Mesendoderm (in vitro differentiated cells): ENCODE measurements at regions not wholly inside any gene's neighbourhood (a gene's known extent, or its start where the extent isn't known, plus 50 kb on each side); places are given as distances from the start of the nearest gene placed in this dataset.
"Not testable (repeated sequence)": the region's sequence is repeated elsewhere in the genome, so short reads cannot be mapped to it uniquely, and the experiment has no call there.

ENCODE experiments used
- DNase-seq: peaks from one replicate; pipeline ENCODE4 v3.0.0; 2013
- H2AK5ac ChIP-seq: 2 replicates; pipeline ENCODE4 v1.6.1; 2013; ENCODE audit warnings: low read length, inconsistent platforms
- H2BK120ac ChIP-seq: 2 replicates; pipeline ENCODE4 v1.6.1; 2013; ENCODE audit warnings: low read depth, mild to moderate bottlenecking, low read length, moderate library complexity, mixed read lengths
- H2BK15ac ChIP-seq: replicated peaks from 2 replicates; pipeline ENCODE4 v1.6.1; 2013; ENCODE audit warnings: low read depth, mild to moderate bottlenecking, moderate library complexity
- H2BK5ac ChIP-seq: 2 replicates; pipeline ENCODE4 v1.6.1; 2013; ENCODE audit warnings: low read length, inconsistent platforms
- H3K18ac ChIP-seq: 2 replicates; pipeline ENCODE4 v1.6.1; 2013; ENCODE audit warnings: mild to moderate bottlenecking, low read length, mixed read lengths
- H3K23ac ChIP-seq: one replicate; pipeline ENCODE4 v1.6.1; 2013; ENCODE audit warnings: low read length
- H3K27ac ChIP-seq: 2 replicates; pipeline ENCODE4 v1.5.1; 2013; ENCODE audit warnings: low read depth, mild to moderate bottlenecking, inconsistent platforms, low read length, moderate library complexity
- H3K27me3 ChIP-seq: 2 replicates; pipeline ENCODE4 v1.6.1; 2013; ENCODE audit warnings: low read length, control low read depth, mild to moderate bottlenecking, inconsistent platforms; ENCODE audit not compliant: insufficient read depth, poor library complexity
- H3K36me3 ChIP-seq: 2 replicates; pipeline ENCODE4 v1.6.1; 2013; ENCODE audit warnings: low read length, inconsistent platforms; ENCODE audit not compliant: control insufficient read depth, insufficient read depth
- H3K4ac ChIP-seq: one replicate; pipeline ENCODE4 v1.6.1; 2013; ENCODE audit warnings: low read depth, mild to moderate bottlenecking, low read length, moderate library complexity
- H3K4me1 ChIP-seq: 2 replicates; pipeline ENCODE4 v1.6.1; 2013; ENCODE audit warnings: low read depth, low read length, inconsistent platforms; ENCODE audit not compliant: control insufficient read depth
- H3K4me2 ChIP-seq: 2 replicates; pipeline ENCODE4 v1.6.1; 2013; ENCODE audit warnings: low read length
- H3K4me3 ChIP-seq: 2 replicates; pipeline ENCODE4 v1.5.1; 2013; ENCODE audit warnings: mild to moderate bottlenecking, low read length
- H3K56ac ChIP-seq: one replicate; pipeline ENCODE4 v1.6.1; 2013; ENCODE audit warnings: low read length
- H3K79me1 ChIP-seq: 2 replicates; pipeline ENCODE4 v1.6.1; 2013; ENCODE audit warnings: low read length, inconsistent platforms
- H3K79me2 ChIP-seq: 2 replicates; pipeline ENCODE4 v1.6.1; 2013; ENCODE audit warnings: mild to moderate bottlenecking, low read length; ENCODE audit not compliant: control insufficient read depth, insufficient read depth
- H3K9ac ChIP-seq: 2 replicates; pipeline ENCODE4 v1.6.1; 2013; ENCODE audit warnings: low read length, inconsistent platforms
- H4K5ac ChIP-seq: one replicate; pipeline ENCODE4 v1.6.1; 2013; ENCODE audit warnings: low read length
- H4K8ac ChIP-seq: one replicate; pipeline ENCODE4 v1.6.1; 2013; ENCODE audit warnings: low read depth, mild to moderate bottlenecking, control low read depth, low read length, moderate library complexity
- WGBS: extraction: QIAGEN DNeasy Blood & Tissue Kit; methylation state at CpG from one replicate; pipeline ENCODE4 v1.1.7; 2013; ENCODE audit warnings: low lambda C conversion rate, missing lambda C conversion rate; ENCODE audit not compliant: insufficient coverage; ENCODE audit errors: extremely low coverage; 5-methylcytosine and 5-hydroxymethylcytosine counted together

GRCh38 chr16:31727553-31727952 lies 146.1 kb upstream of the ZNF267 start:
- no peak overlapping the region for H3K9ac ChIP-seq
- H2BK5ac ChIP-seq: no peak overlapping the region
- H3K4me1 ChIP-seq: no peaks in the 10 kb centered on the region
- no peak overlapping the region for H2BK120ac ChIP-seq
- H3K23ac ChIP-seq: no peak overlapping the region
- H2AK5ac ChIP-seq: no peak overlapping the region
- H4K5ac ChIP-seq: no peak overlapping the region
- no peak overlapping the region for H3K18ac ChIP-seq
- H3K79me2 ChIP-seq: peaks cover 2% of the 10 kb centered on the region
- no peak overlapping the region for H4K8ac ChIP-seq
- H3K56ac ChIP-seq: no peak overlapping the region
- no peak overlapping the region for H3K4ac ChIP-seq
- H3K36me3 ChIP-seq: no peaks in the 10 kb centered on the region
- H3K4me3 ChIP-seq: no peak overlapping the region
- no peak for DNase-seq
- H3K27ac ChIP-seq: no peak overlapping the region
- no peak overlapping the region for H2BK15ac ChIP-seq
- no peaks in the 10 kb centered on the region for H3K27me3 ChIP-seq
- peaks cover 4% of the 10 kb centered on the region for H3K79me1 ChIP-seq
- no peak overlapping the region for H3K4me2 ChIP-seq

- Histone ChIP-seq H4K5ac (no peak overlapping the region), H3K79me2 (peaks cover 2% of the 10 kb centered on the region), H3K4ac (no peak overlapping the region), H2BK5ac (no peak overlapping the region), H3K18ac (no peak overlapping the region), H3K36me3 (no peaks in the 10 kb centered on the region), H3K27me3 (no peaks in the 10 kb centered on the region), H4K8ac (no peak overlapping the region), H3K56ac (no peak overlapping the region), H2BK15ac (no peak overlapping the region), H3K79me1 (peaks cover 4% of the 10 kb centered on the region), H3K4me3 (no peak overlapping the region), H2BK120ac (no peak overlapping the region), H3K9ac (no peak overlapping the region), H3K27ac (no peak overlapping the region), H3K4me1 (no peaks in the 10 kb centered on the region), H3K23ac (no peak overlapping the region), H3K4me2 (no peak overlapping the region), H2AK5ac (no peak overlapping the region)
- WGBS: no CpG with 5 or more reads among the region's 3 CpGs
- no peak for DNase-seq
Measured at GRCh38 chr16:31734265-31734664, 139.3 kb upstream of the ZNF267 start.

- H3K36me3 ChIP-seq, H3K27me3 ChIP-seq, H3K4me2 ChIP-seq, H3K9ac ChIP-seq, H4K8ac ChIP-seq, H4K5ac ChIP-seq, H2AK5ac ChIP-seq, H3K4me1 ChIP-seq, H2BK5ac ChIP-seq, H3K79me2 ChIP-seq, DNase-seq, H3K79me1 ChIP-seq, H2BK15ac ChIP-seq, H3K18ac ChIP-seq, H3K4me3 ChIP-seq, H3K23ac ChIP-seq, H2BK120ac ChIP-seq, H3K4ac ChIP-seq, H3K27ac ChIP-seq, H3K56ac ChIP-seq: not testable (repeated sequence)
Measured at GRCh38 chr16:31745098-31745497, 128.5 kb upstream of the ZNF267 start.

- Histone ChIP-seq H3K27ac (no peak overlapping the region), H2BK15ac (no peak overlapping the region), H4K8ac (no peak overlapping the region), H3K9ac (no peak overlapping the region), H3K27me3 (no peaks in the 10 kb centered on the region), H3K4me1 (no peaks in the 10 kb centered on the region), H3K79me1 (peaks cover 9% of the 10 kb centered on the region), H3K79me2 (peaks cover 4% of the 10 kb centered on the region), H2AK5ac (no peak overlapping the region), H3K4ac (no peak overlapping the region), H3K36me3 (no peaks in the 10 kb centered on the region), H3K23ac (no peak overlapping the region), H2BK5ac (no peak overlapping the region), H3K4me3 (no peak overlapping the region), H4K5ac (no peak overlapping the region), H3K56ac (no peak overlapping the region), H3K18ac (no peak overlapping the region), H2BK120ac (no peak overlapping the region), H3K4me2 (no peak overlapping the region)
- DNase-seq: no peak
- no CpG with 5 or more reads among the region's 2 CpGs for WGBS
Measured at GRCh38 chr16:31745900-31746299, 127.7 kb upstream of the ZNF267 start.

GRCh38 chr16:31754998-31755615 lies 118.5 kb upstream of the ZNF267 start:
- H3K23ac ChIP-seq: no peak overlapping the region
- H3K4me2 ChIP-seq: no peak overlapping the region

GRCh38 chr16:31764103-31764502 lies 109.5 kb upstream of the ZNF267 start:
- Histone ChIP-seq H3K4me2 (no peak overlapping the region), H3K9ac (no peak overlapping the region), H3K4ac (no peak overlapping the region), H3K27me3 (no peaks in the 10 kb centered on the region), H4K5ac (no peak overlapping the region), H3K4me1 (no peaks in the 10 kb centered on the region), H3K79me2 (no peaks in the 10 kb centered on the region), H4K8ac (no peak overlapping the region), H3K56ac (no peak overlapping the region), H3K79me1 (no peaks in the 10 kb centered on the region), H2AK5ac (no peak overlapping the region), H2BK5ac (no peak overlapping the region), H3K4me3 (no peak overlapping the region), H2BK15ac (no peak overlapping the region), H2BK120ac (no peak overlapping the region), H3K18ac (no peak overlapping the region), H3K27ac (no peak overlapping the region), H3K23ac (no peak overlapping the region), H3K36me3 (no peaks in the 10 kb centered on the region)
- WGBS: no CpG with 5 or more reads among the region's 2 CpGs
- DNase-seq: no peak

More at GRCh38 chr16:31754998-31755615, 118.5 kb upstream of the ZNF267 start:
- H3K36me3 ChIP-seq: no peaks in the 10 kb centered on the region
- no peak overlapping the region for H3K27ac ChIP-seq
- no peak overlapping the region for H4K8ac ChIP-seq
- no peak overlapping the region for H2BK120ac ChIP-seq
- no peaks in the 10 kb centered on the region for H3K27me3 ChIP-seq
- DNase-seq: no peak
- no peaks in the 10 kb centered on the region for H3K79me2 ChIP-seq
- H2BK5ac ChIP-seq: no peak overlapping the region
- H3K4me3 ChIP-seq: no peak overlapping the region
- H2AK5ac ChIP-seq: no peak overlapping the region
- no peaks in the 10 kb centered on the region for H3K4me1 ChIP-seq
- H3K9ac ChIP-seq: no peak overlapping the region
- no peak overlapping the region for H4K5ac ChIP-seq
- H3K56ac ChIP-seq: no peak overlapping the region
- WGBS: no CpG with 5 or more reads among the region's 7 CpGs
- H2BK15ac ChIP-seq: no peak overlapping the region
- peaks cover 2% of the 10 kb centered on the region for H3K79me1 ChIP-seq
- H3K18ac ChIP-seq: no peak overlapping the region
- H3K4ac ChIP-seq: no peak overlapping the region
